Endothelial cell of umbilical vein (primary cell): ENCODE measurements at regions not wholly inside any gene's neighbourhood (a gene's known extent, or its start where the extent isn't known, plus 50 kb on each side); places are given as distances from the start of the nearest gene placed in this dataset.

ENCODE experiments used
- CTCF ChIP-seq, 2 donors: IDR thresholded peaks; 1 replicate in 1 of 2; 2 replicates in 1 of 2; pipeline ENCODE4 v1.5.1; 2011; ENCODE audit warnings: low read length in 2 of 2, mild to moderate bottlenecking in 2 of 2, moderate library complexity in 2 of 2, control low read depth in 1 of 2, inconsistent platforms in 1 of 2, low read depth in 1 of 2; ENCODE audit not compliant: insufficient read depth in 1 of 2; ENCODE audit errors: extremely low read depth in 1 of 2
- MAX ChIP-seq: IDR thresholded peaks from 2 replicates; pipeline ENCODE4 v1.6.1; 2011; ENCODE audit not compliant: insufficient read depth, insufficient read length
- POLR2A ChIP-seq: IDR thresholded peaks from 2 replicates; pipeline ENCODE4 v1.6.1; 2012; ENCODE audit warnings: low read depth, mild to moderate bottlenecking, control low read depth, low read length
- POLR2AphosphoS5 ChIP-seq: IDR thresholded peaks from 2 replicates; pipeline ENCODE4 v1.6.1; 2012; ENCODE audit warnings: low read depth, mild to moderate bottlenecking, control low read depth, low read length, moderate library complexity; ENCODE audit not compliant: insufficient read depth

GRCh38 chr1:229186373-229187056 lies 84.4 kb upstream of the RAB4A start:
- TF ChIP-seq CTCF (IDR thresholded peaks at IDR 0.05; ENCODE audit: extremely low read depth in 1 of 2, insufficient read depth in 1 of 2, low read depth in 1 of 2, low read length in 2 of 2) (no peak), POLR2A (no peak), MAX (no peak), POLR2AphosphoS5 (no peak)
